ENCODE measurements at regions not wholly inside any gene's neighbourhood (a gene's known extent, or its start where the extent isn't known, plus 50 kb on each side); places are given as distances from the start of the nearest gene placed in this dataset.

DNA sequence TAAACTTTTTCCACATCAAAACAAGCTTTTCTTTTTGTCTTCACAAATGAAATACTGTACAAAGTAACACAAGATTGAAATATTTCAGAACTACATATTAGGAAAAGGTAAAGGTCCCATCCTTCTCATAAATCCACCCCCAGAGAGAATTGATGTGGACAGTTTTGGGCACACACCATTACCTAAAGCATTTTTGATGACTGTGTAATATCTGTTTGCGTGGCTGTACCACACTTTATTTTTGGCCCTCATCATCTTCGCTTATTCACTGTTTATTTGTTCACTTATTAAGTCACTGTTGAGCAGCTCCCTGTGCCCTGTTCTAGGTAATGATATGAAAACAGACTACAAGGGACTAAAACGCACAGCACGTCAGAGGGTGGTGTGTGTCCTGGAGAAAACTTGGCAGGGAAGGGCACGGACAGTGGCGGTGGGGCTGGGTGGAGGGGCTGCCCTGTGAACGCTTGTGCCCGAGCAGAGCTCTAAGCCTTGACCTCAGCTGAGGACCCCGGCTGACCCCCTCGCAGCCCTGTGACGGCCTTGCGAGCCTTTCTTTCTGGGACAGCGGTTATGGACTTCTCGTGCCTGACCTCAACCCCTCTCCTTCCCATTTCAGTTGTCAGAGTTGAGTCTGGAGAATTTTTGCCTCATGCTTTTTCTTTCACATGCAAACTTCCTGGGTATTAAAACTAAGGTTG is 241.3 kb downstream of the EMX2 start:
- TF ChIP-seq MAZ (IDR thresholded peaks at IDR 0.05; ENCODE audit: borderline replicate concordance, low read depth, low read length) (no peak), CTCF (IDR thresholded peaks at IDR 0.05) (no peak), REST (IDR thresholded peaks at IDR 0.05) (no peak), RCOR1 (IDR thresholded peaks at IDR 0.05; ENCODE audit: low read depth, low read length) (no peak), POLR2A (IDR thresholded peaks at IDR 0.05; ENCODE audit: low read length) (no peak), FOSL2 (IDR thresholded peaks at IDR 0.05) (no peak), FOSL2 (CRISPR knock-in tag; IDR thresholded peaks at IDR 0.05) (no peak), RNF2 (IDR thresholded peaks at IDR 0.05; ENCODE audit: borderline replicate concordance, low read depth) (no peak), FOXS1 (CRISPR knock-in tag; IDR thresholded peaks at IDR 0.05) (no peak)

All from A549 (cell line).